ENCODE measurements at regions not wholly inside any gene's neighbourhood (a gene's known extent, or its start where the extent isn't known, plus 50 kb on each side); places are given as distances from the start of the nearest gene placed in this dataset.

DNA sequence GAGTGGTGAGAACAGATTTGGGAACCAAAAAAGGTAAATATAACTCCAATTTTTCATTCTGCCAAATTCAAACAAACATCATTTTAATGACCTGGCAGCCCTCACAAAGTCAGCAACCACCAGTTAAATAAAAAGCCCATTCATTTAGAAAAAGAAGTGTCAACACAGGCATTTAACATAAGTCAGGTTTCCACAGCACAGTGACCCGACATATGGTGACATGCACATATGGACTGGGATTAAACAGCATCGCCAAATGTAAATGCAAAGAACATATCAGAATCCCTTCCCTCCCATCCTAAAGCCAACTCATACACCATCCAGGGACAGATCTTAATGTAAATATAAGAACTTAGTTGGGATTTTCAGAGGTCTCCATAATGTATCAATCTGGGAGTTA is 293.2 kb downstream of the FGFR2 start:
- peaks cover 0 to 1% of the 10 kb centered on the region in 2 experiments; a peak in 2 of 4 replicates for H3K27me3 ChIP-seq (replicated peaks in 1 of 2; ENCODE audit: control insufficient read depth in 2 of 2, insufficient read depth in 2 of 2, low read length in 1 of 2)
- no TSS peak for BruUV-seq (replicated peaks)

More for the DNA sequence above, 293.2 kb downstream of the FGFR2 start:
- Histone ChIP-seq H3K36me3 (ENCODE audit: control insufficient read depth in 2 of 2, insufficient read depth in 2 of 2, low read length in 1 of 2) (no peaks in the 10 kb centered on the region), H3K4me2 (ENCODE audit: control insufficient read depth, insufficient read depth) (no peak overlapping the region), H3K4me3 (no peak overlapping the region), H4K20me1 (ENCODE audit: control insufficient read depth, insufficient read depth) (no peaks in the 10 kb centered on the region), H3K79me2 (ENCODE audit: control insufficient read depth, insufficient read depth, low read length) (no peaks in the 10 kb centered on the region), H3K9me3 (replicated peaks; ENCODE audit: control insufficient read depth, insufficient read depth, low read length) (no peaks in the 10 kb centered on the region), H2AFZ (ENCODE audit: control insufficient read depth, low read depth, low read length) (no peak overlapping the region), H3K9ac (ENCODE audit: control insufficient read depth, insufficient read depth, low read length) (no peak overlapping the region), H3K4me1 (ENCODE audit: control insufficient read depth, insufficient read depth, low read length) (no peaks in the 10 kb centered on the region), H3K27ac (ENCODE audit: control insufficient read depth, insufficient read depth) (no peak overlapping the region)
- WGBS (ENCODE audit: insufficient coverage, insufficient replicate concordance, low lambda C conversion rate, missing lambda C conversion rate), result 35% methylated on average over 2 of the region's 2 CpGs
- ChIA-PET SMC1A (ENCODE audit: uncharacterized antibody, unreplicated experiment) (no interaction called here), CTCF (no interaction called here), POLR2A (no interaction called here), RAD21 (ENCODE audit: unreplicated experiment) (no interaction called here)
- ATAC-seq (no peak), DNase-seq (ENCODE audit: low read depth, low spot score) (no peak), FAIRE-seq (no peak)
- intact Hi-C loops (cut with micrococcal nuclease; ENCODE audit: unreplicated experiment) (no loop called here), in situ Hi-C loops (cut with MboI) (no loop called here)
- TF ChIP-seq FOXK2 (IDR thresholded peaks at IDR 0.05) (no peak), TBL1XR1 (IDR thresholded peaks at IDR 0.05; ENCODE audit: low read depth, low read length) (no peak), STAT3 (IDR thresholded peaks at IDR 0.05; ENCODE audit: low read depth, low read length) (no peak), MYB (IDR thresholded peaks at IDR 0.05; ENCODE audit: borderline replicate concordance, low read depth, low read length) (no peak), RELA (IDR thresholded peaks at IDR 0.05; ENCODE audit: borderline replicate concordance, partially characterized antibody) (no peak), MYC (IDR thresholded peaks at IDR 0.05; ENCODE audit: insufficient read depth, insufficient read length, insufficient replicate concordance, low read length, severe bottlenecking) (no peak), STAT1 (conservative IDR thresholded peaks at IDR 0.05) (no peak), CBFB (IDR thresholded peaks at IDR 0.05; ENCODE audit: low read depth) (no peak)
- TF ChIP-seq, protein P1, sequence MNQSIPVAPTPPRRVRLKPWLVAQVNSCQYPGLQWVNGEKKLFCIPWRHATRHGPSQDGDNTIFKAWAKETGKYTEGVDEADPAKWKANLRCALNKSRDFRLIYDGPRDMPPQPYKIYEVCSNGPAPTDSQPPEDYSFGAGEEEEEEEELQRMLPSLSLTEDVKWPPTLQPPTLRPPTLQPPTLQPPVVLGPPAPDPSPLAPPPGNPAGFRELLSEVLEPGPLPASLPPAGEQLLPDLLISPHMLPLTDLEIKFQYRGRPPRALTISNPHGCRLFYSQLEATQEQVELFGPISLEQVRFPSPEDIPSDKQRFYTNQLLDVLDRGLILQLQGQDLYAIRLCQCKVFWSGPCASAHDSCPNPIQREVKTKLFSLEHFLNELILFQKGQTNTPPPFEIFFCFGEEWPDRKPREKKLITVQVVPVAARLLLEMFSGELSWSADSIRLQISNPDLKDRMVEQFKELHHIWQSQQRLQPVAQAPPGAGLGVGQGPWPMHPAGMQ (IDR thresholded peaks at IDR 0.05; ENCODE audit: borderline replicate concordance), result no peak
- TF ChIP-seq, protein P2, sequence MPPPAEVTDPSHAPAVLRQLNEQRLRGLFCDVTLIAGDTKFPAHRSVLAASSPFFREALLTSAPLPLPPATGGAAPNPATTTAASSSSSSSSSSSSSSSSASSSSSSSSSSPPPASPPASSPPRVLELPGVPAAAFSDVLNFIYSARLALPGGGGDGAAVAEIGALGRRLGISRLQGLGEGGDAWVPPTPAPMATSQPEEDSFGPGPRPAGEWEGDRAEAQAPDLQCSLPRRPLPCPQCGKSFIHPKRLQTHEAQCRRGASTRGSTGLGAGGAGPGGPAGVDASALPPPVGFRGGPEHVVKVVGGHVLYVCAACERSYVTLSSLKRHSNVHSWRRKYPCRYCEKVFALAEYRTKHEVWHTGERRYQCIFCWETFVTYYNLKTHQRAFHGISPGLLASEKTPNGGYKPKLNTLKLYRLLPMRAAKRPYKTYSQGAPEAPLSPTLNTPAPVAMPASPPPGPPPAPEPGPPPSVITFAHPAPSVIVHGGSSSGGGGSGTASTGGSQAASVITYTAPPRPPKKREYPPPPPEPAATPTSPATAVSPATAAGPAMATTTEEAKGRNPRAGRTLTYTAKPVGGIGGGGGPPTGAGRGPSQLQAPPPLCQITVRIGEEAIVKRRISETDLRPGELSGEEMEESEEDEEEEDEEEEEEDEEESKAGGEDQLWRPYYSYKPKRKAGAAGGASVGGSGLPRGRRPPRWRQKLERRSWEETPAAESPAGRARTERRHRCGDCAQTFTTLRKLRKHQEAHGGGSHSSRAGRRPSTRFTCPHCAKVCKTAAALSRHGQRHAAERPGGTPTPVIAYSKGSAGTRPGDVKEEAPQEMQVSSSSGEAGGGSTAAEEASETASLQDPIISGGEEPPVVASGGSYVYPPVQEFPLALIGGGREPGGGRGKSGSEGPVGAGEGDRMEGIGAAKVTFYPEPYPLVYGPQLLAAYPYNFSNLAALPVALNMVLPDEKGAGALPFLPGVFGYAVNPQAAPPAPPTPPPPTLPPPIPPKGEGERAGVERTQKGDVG (CRISPR knock-in tag; IDR thresholded peaks at IDR 0.05), result no peak
- TF ChIP-seq, protein P3, sequence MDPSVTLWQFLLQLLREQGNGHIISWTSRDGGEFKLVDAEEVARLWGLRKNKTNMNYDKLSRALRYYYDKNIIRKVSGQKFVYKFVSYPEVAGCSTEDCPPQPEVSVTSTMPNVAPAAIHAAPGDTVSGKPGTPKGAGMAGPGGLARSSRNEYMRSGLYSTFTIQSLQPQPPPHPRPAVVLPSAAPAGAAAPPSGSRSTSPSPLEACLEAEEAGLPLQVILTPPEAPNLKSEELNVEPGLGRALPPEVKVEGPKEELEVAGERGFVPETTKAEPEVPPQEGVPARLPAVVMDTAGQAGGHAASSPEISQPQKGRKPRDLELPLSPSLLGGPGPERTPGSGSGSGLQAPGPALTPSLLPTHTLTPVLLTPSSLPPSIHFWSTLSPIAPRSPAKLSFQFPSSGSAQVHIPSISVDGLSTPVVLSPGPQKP (IDR thresholded peaks at IDR 0.05; ENCODE audit: low read depth, low read length), result no peak

Measured in GM12878 (cell line).